ENCODE measurements at regions not wholly inside any gene's neighbourhood (a gene's known extent, or its start where the extent isn't known, plus 50 kb on each side); places are given as distances from the start of the nearest gene placed in this dataset.
"Not testable (repeated sequence)": the region's sequence is repeated elsewhere in the genome, so short reads cannot be mapped to it uniquely, and the experiment has no call there.

GRCh38 chr2:2464643-2465042, 133.6 kb upstream of the MYT1L start:
- Mint-ChIP-seq H3K36me3 (no peaks in the 10 kb centered on the region), H3K27me3 (peaks cover 11% of the 10 kb centered on the region), H3K4me3 (no peak overlapping the region), H3K9me3 (no peaks in the 10 kb centered on the region), H3K27ac (no peak overlapping the region), H3K4me1 (no peaks in the 10 kb centered on the region)

- H3K9me3 Mint-ChIP-seq: no peaks in the 10 kb centered on the region
- no peaks in the 10 kb centered on the region for H3K4me1 Mint-ChIP-seq
- no peak overlapping the region for H3K4me3 Mint-ChIP-seq
- H3K36me3 Mint-ChIP-seq: no peaks in the 10 kb centered on the region
- no peak overlapping the region for H3K27ac Mint-ChIP-seq
- peaks cover 11% of the 10 kb centered on the region for H3K27me3 Mint-ChIP-seq
Observed at GRCh38 chr2:2464094-2464493, 133.0 kb upstream of the MYT1L start.

- H3K27ac Mint-ChIP-seq: no peak overlapping the region
- peaks cover 9% of the 10 kb centered on the region for H3K27me3 Mint-ChIP-seq
- no peaks in the 10 kb centered on the region for H3K36me3 Mint-ChIP-seq
- no peaks in the 10 kb centered on the region for H3K9me3 Mint-ChIP-seq
- no peaks in the 10 kb centered on the region for H3K4me1 Mint-ChIP-seq
- H3K4me3 Mint-ChIP-seq: no peak overlapping the region
Observed at GRCh38 chr2:2456721-2457120, 125.6 kb upstream of the MYT1L start.

- no peak overlapping the region for H3K27ac Mint-ChIP-seq
- no peaks in the 10 kb centered on the region for H3K36me3 Mint-ChIP-seq
- no peak overlapping the region for H3K4me3 Mint-ChIP-seq
- H3K9me3 Mint-ChIP-seq: no peaks in the 10 kb centered on the region
- H3K27me3 Mint-ChIP-seq: peaks cover 11% of the 10 kb centered on the region
- no peaks in the 10 kb centered on the region for H3K4me1 Mint-ChIP-seq
Observed at GRCh38 chr2:2455151-2455550, 124.1 kb upstream of the MYT1L start.

- no peaks in the 10 kb centered on the region for H3K4me1 Mint-ChIP-seq
- peaks cover 11% of the 10 kb centered on the region for H3K27me3 Mint-ChIP-seq
- H3K4me3 Mint-ChIP-seq: no peak overlapping the region
- no peak overlapping the region for H3K27ac Mint-ChIP-seq
- H3K9me3 Mint-ChIP-seq: no peaks in the 10 kb centered on the region
- no peaks in the 10 kb centered on the region for H3K36me3 Mint-ChIP-seq
Observed at GRCh38 chr2:2452961-2453360, 121.9 kb upstream of the MYT1L start.

GRCh38 chr2:2451275-2451674, 120.2 kb upstream of the MYT1L start:
- not testable (repeated sequence) for H3K27ac Mint-ChIP-seq

GRCh38 chr2:2448178-2448577, 117.1 kb upstream of the MYT1L start:
- H3K36me3 Mint-ChIP-seq: no peaks in the 10 kb centered on the region
- H3K4me1 Mint-ChIP-seq: no peaks in the 10 kb centered on the region
- no peak overlapping the region for H3K4me3 Mint-ChIP-seq
- no peaks in the 10 kb centered on the region for H3K9me3 Mint-ChIP-seq
- H3K27ac Mint-ChIP-seq: no peak overlapping the region
- peaks cover 8% of the 10 kb centered on the region for H3K27me3 Mint-ChIP-seq

More at GRCh38 chr2:2451275-2451674, 120.2 kb upstream of the MYT1L start:
- not testable (repeated sequence) for H3K36me3 Mint-ChIP-seq, H3K4me3 Mint-ChIP-seq, H3K9me3 Mint-ChIP-seq, H3K4me1 Mint-ChIP-seq, H3K27me3 Mint-ChIP-seq

GRCh38 chr2:2422621-2423020, 91.5 kb upstream of the MYT1L start:
- H3K4me1 Mint-ChIP-seq: no peaks in the 10 kb centered on the region

GRCh38 chr2:2413525-2413924, 82.5 kb upstream of the MYT1L start:
- H3K4me3 Mint-ChIP-seq: no peak overlapping the region
- H3K4me1 Mint-ChIP-seq: no peaks in the 10 kb centered on the region
- no peaks in the 10 kb centered on the region for H3K36me3 Mint-ChIP-seq
- H3K9me3 Mint-ChIP-seq: no peaks in the 10 kb centered on the region
- peaks cover 4% of the 10 kb centered on the region for H3K27me3 Mint-ChIP-seq
- H3K27ac Mint-ChIP-seq: no peak overlapping the region

More at GRCh38 chr2:2422621-2423020, 91.5 kb upstream of the MYT1L start:
- H3K4me3 Mint-ChIP-seq: no peak overlapping the region
- H3K36me3 Mint-ChIP-seq: no peaks in the 10 kb centered on the region
- H3K9me3 Mint-ChIP-seq: no peaks in the 10 kb centered on the region
- peaks cover 3% of the 10 kb centered on the region for H3K27me3 Mint-ChIP-seq
- no peak overlapping the region for H3K27ac Mint-ChIP-seq

- Mint-ChIP-seq H3K4me3 (no peak overlapping the region), H3K4me1 (no peaks in the 10 kb centered on the region), H3K36me3 (no peaks in the 10 kb centered on the region), H3K9me3 (no peaks in the 10 kb centered on the region), H3K27ac (no peak overlapping the region), H3K27me3 (peaks cover 4% of the 10 kb centered on the region)
Observed at GRCh38 chr2:2410987-2411386, 79.9 kb upstream of the MYT1L start.

- Mint-ChIP-seq H3K4me3 (no peak overlapping the region), H3K27ac (no peak overlapping the region), H3K9me3 (peaks cover 5% of the 10 kb centered on the region), H3K36me3 (no peaks in the 10 kb centered on the region), H3K27me3 (peaks cover 4% of the 10 kb centered on the region), H3K4me1 (no peaks in the 10 kb centered on the region)
Observed at GRCh38 chr2:2409481-2409880, 78.4 kb upstream of the MYT1L start.

GRCh38 chr2:2405780-2406179, 74.7 kb upstream of the MYT1L start:
- Mint-ChIP-seq H3K27ac (no peak overlapping the region), H3K27me3 (peaks cover 11% of the 10 kb centered on the region), H3K36me3 (no peaks in the 10 kb centered on the region), H3K4me3 (no peak overlapping the region), H3K4me1 (no peaks in the 10 kb centered on the region), H3K9me3 (peaks cover 5% of the 10 kb centered on the region)

GRCh38 chr2:2400286-2401038, 69.4 kb upstream of the MYT1L start:
- H3K9me3 Mint-ChIP-seq: peaks cover 4% of the 10 kb centered on the region
- H3K27ac Mint-ChIP-seq: no peak overlapping the region
- peaks cover 12% of the 10 kb centered on the region for H3K27me3 Mint-ChIP-seq
- H3K4me3 Mint-ChIP-seq: no peak overlapping the region
- no peaks in the 10 kb centered on the region for H3K4me1 Mint-ChIP-seq
- H3K36me3 Mint-ChIP-seq: no peaks in the 10 kb centered on the region

- Mint-ChIP-seq H3K4me1 (no peaks in the 10 kb centered on the region), H3K27ac (no peak overlapping the region), H3K27me3 (peaks cover 12% of the 10 kb centered on the region), H3K36me3 (no peaks in the 10 kb centered on the region), H3K4me3 (no peak overlapping the region), H3K9me3 (peaks cover 7% of the 10 kb centered on the region)
Observed at GRCh38 chr2:2399396-2399795, 68.3 kb upstream of the MYT1L start.

GRCh38 chr2:2392332-2392731, 61.3 kb upstream of the MYT1L start:
- Mint-ChIP-seq H3K36me3 (no peaks in the 10 kb centered on the region), H3K27ac (no peak overlapping the region), H3K27me3 (peaks cover 3% of the 10 kb centered on the region), H3K4me3 (no peak overlapping the region), H3K4me1 (no peaks in the 10 kb centered on the region), H3K9me3 (peaks cover 17% of the 10 kb centered on the region)

- H3K27ac Mint-ChIP-seq: no peak overlapping the region
- peaks cover 3% of the 10 kb centered on the region for H3K27me3 Mint-ChIP-seq
- H3K4me1 Mint-ChIP-seq: no peaks in the 10 kb centered on the region
- H3K4me3 Mint-ChIP-seq: no peak overlapping the region
- H3K36me3 Mint-ChIP-seq: no peaks in the 10 kb centered on the region
- H3K9me3 Mint-ChIP-seq: peaks cover 17% of the 10 kb centered on the region
Observed at GRCh38 chr2:2389215-2389614, 58.1 kb upstream of the MYT1L start.
